ENCODE measurements at regions not wholly inside any gene's neighbourhood (a gene's known extent, or its start where the extent isn't known, plus 50 kb on each side); places are given as distances from the start of the nearest gene placed in this dataset.

DNA sequence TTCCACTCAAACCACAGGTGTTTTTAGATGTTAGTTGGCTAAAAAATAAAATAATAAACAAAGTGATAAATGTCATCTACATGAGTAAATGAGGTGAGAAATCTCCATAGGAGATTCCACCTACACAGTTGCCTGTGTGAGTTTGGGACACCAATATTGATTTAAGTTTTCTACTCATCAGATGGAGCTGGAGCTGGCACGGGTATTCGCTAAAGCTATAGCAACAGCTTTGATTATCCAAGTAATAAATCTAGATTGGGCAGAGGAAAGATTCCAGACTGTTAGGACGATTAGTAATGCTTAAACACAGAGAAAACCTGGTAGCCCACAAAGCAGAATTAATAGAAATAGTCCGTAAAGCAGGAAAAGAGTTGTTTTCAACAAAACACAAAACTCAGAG, 313.9 kb downstream of the PABPC4L start:
- TF ChIP-seq, protein P1, sequence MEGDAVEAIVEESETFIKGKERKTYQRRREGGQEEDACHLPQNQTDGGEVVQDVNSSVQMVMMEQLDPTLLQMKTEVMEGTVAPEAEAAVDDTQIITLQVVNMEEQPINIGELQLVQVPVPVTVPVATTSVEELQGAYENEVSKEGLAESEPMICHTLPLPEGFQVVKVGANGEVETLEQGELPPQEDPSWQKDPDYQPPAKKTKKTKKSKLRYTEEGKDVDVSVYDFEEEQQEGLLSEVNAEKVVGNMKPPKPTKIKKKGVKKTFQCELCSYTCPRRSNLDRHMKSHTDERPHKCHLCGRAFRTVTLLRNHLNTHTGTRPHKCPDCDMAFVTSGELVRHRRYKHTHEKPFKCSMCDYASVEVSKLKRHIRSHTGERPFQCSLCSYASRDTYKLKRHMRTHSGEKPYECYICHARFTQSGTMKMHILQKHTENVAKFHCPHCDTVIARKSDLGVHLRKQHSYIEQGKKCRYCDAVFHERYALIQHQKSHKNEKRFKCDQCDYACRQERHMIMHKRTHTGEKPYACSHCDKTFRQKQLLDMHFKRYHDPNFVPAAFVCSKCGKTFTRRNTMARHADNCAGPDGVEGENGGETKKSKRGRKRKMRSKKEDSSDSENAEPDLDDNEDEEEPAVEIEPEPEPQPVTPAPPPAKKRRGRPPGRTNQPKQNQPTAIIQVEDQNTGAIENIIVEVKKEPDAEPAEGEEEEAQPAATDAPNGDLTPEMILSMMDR (IDR thresholded peaks at IDR 0.05): no peak
- TF ChIP-seq ZFX (IDR thresholded peaks at IDR 0.05; ENCODE audit: borderline replicate concordance): no peak

DNA sequence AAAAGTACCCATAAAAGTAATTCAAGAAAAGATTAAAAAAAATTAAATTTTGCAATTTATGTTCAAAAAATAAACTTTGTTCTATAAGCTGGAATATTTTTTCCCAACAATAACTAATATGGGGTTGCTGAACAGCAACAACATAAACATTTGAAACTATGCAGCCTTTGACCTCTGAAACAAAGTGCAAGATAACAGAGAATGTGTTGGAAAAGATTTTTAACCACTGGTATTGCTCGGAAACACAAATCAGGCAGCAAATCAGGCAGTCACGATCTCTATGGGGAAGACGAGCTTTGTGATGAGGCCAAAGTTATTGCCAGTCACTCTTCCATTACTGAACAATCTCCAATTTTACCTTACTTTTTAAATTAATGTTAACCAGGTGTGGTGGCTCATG, 332.1 kb downstream of the PABPC4L start:
- no peak for TF ChIP-seq ZFX (IDR thresholded peaks at IDR 0.05; ENCODE audit: borderline replicate concordance)
- TF ChIP-seq, protein P1 (IDR thresholded peaks at IDR 0.05): no peak
- no peak overlapping the region for H3K27ac ChIP-seq

More for the DNA sequence above, 313.9 kb downstream of the PABPC4L start:
- H3K27ac ChIP-seq: no peak overlapping the region

DNA sequence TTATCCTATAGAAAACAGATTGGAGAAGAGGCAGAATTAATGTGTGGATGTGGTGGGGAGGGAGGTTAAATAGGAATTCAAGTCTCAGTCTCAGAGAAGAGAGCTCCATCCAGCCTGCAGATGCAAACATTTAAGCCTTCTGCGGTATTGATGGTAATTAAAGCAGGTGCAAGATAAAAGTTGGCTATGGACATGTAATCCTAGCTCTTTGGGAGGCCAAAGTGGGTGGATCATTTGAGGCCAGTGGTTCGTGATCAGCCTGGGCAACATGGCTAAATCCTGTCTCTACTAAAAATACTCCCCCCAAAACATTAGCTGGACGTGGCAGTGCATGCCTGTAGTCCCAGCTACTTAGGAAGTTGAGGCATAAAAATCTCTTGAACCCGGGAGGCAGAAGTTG, 332.7 kb downstream of the PABPC4L start:
- no peak for TF ChIP-seq ZFX (IDR thresholded peaks at IDR 0.05; ENCODE audit: borderline replicate concordance)
- TF ChIP-seq, protein P1 (IDR thresholded peaks at IDR 0.05): no peak
- H3K27ac ChIP-seq: no peak overlapping the region

DNA sequence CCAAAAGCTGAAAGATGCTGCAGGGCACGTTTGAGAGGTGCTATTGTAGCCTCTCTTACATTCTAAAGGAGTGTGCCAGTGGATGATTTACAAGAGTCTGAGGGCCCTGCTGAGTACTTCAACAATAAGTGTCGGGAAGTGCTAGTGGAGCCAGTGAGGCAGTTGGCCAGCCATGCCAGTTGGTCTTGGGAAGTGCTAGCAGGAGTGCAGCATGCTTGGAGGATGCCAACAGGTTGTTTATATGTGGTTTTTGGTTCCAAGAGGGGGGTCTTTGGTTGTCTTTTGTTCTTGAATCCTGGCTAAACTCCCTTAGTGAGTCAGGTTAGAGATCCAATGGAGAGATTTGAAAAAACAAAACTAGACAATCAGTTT, 335.3 kb downstream of the PABPC4L start:
- TF ChIP-seq ZFX (IDR thresholded peaks at IDR 0.05; ENCODE audit: borderline replicate concordance): no peak
- TF ChIP-seq, protein P1 (IDR thresholded peaks at IDR 0.05): no peak
- no peak overlapping the region for H3K27ac ChIP-seq

DNA sequence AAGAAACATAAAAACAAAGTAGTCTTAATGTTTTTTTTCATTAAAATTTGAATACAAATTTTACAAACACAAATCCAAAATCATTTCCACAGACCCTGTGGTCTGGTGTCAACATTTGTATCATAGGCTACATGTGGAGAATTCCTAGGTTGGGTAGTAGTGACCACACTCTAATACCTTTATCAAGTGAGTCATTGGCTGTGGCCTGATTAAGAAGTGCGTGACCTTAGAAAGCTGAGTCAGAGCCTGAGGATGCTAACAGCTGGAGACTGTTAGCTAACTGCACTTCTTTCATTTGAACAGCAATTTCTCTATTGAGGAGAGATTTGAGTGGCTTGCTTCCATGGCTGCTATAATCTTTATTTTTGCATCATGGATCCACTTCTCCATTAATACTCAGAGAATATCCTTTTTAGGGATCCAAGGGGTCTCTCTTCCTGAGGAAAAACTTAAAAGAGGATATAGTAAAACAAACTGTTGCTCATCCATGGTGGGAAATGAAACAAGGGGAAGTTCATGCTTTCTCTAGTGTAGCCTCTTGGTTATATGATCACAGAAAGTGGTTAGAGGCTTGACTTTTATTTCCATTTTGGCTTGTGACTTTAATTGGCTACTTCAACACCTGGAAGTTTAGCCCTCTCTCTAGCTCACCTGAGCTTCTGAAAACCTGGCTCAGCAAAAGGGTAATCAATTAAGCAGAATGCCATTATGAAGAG, 335.8 kb downstream of the PABPC4L start:
- TF ChIP-seq, protein P1 (IDR thresholded peaks at IDR 0.05): no peak
- no peak for TF ChIP-seq ZFX (IDR thresholded peaks at IDR 0.05; ENCODE audit: borderline replicate concordance)
- H3K27ac ChIP-seq: no peak overlapping the region

DNA sequence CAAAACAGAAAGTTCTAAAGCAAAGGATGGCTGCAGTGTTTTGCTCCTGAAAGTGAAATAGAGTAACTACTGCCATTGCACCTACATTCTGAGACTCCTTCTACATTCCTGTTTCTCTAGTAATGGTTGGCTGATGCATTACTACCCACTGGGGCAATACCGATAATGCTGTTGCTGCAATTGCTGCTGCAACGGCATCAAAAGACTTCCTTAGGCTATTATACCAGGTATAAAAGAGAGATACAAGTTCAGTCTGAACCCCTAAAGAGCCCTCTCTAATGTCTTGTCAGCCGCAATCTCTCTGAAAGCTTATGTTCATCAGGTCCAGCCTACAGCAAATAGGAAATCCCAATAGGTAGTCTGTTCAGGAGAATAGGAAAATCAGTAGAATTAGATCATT, 338.4 kb downstream of the PABPC4L start:
- no peak overlapping the region for H3K27ac ChIP-seq
- TF ChIP-seq ZFX (IDR thresholded peaks at IDR 0.05; ENCODE audit: borderline replicate concordance): no peak
- TF ChIP-seq, protein P1 (IDR thresholded peaks at IDR 0.05): no peak

DNA sequence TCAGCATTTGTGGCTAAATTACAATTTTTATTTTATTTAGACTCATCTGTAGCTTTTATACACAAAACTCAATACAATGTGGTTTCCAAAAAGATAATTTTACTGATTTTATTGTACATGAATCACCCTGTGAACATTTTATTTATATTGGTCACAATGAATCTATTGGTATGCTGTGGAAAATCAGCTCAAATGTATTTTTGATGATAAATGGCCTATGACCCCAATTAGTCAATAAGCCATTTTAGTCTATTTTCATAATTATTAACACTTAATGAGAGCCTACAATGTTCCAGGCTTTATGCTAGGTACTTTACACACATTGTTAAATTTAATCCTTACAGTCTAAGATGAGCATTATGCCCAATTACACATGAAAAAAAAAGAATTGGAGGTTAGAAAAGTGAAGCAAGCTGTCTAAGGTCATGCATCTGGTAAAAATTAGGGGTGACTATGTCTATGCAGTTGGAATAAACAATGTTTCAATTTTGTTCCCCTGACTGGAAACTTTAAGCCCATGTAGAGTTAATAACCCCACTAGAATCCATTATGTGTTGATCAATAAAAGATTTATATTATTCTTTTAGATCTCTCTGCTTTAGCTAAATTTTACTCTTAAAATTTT, 344.7 kb downstream of the PABPC4L start:
- TF ChIP-seq, protein P1 (IDR thresholded peaks at IDR 0.05): no peak
- TF ChIP-seq ZFX (IDR thresholded peaks at IDR 0.05; ENCODE audit: borderline replicate concordance): no peak
- no peak overlapping the region for H3K27ac ChIP-seq

All from 22Rv1 (cell line).